ENCODE measurements at regions not wholly inside any gene's neighbourhood (a gene's known extent, or its start where the extent isn't known, plus 50 kb on each side); places are given as distances from the start of the nearest gene placed in this dataset.

- Histone ChIP-seq H4K8ac (ENCODE audit: low read depth, low read length) (no peak overlapping the region), H3K27me3 (ENCODE audit: insufficient read depth, low read length, poor library complexity) (peaks cover 45% of the 10 kb centered on the region), H2BK15ac (replicated peaks; ENCODE audit: low read depth) (no peak overlapping the region), H2BK5ac (ENCODE audit: low read length) (no peak overlapping the region), H3K36me3 (ENCODE audit: control insufficient read depth, insufficient read depth, low read length) (no peaks in the 10 kb centered on the region), H3K27ac (ENCODE audit: low read depth, low read length) (no peak overlapping the region), H3K56ac (ENCODE audit: low read length) (peak overlapping the region; percentile 72), H2AK5ac (ENCODE audit: low read length) (no peak overlapping the region), H4K5ac (ENCODE audit: low read length) (no peak overlapping the region), H3K18ac (ENCODE audit: low read length) (peak overlapping the region; percentile 81), H3K4me2 (ENCODE audit: low read length) (peak overlapping the region; percentile 66), H3K9ac (ENCODE audit: low read length) (peak overlapping the region; percentile 59), H3K79me1 (ENCODE audit: low read length) (no peaks in the 10 kb centered on the region), H3K4ac (ENCODE audit: low read depth, low read length) (no peak overlapping the region), H2BK120ac (ENCODE audit: low read depth, low read length) (no peak overlapping the region), H3K23ac (ENCODE audit: low read length) (peak overlapping the region; percentile 24), H3K4me1 (ENCODE audit: control insufficient read depth, low read depth, low read length) (no peaks in the 10 kb centered on the region), H3K79me2 (ENCODE audit: control insufficient read depth, insufficient read depth, low read length) (no peaks in the 10 kb centered on the region), H3K4me3 (ENCODE audit: low read length) (peak overlapping the region; percentile 23)
- no peak for DNase-seq
- no CpG with 5 or more reads among the region's 110 CpGs for WGBS (ENCODE audit: extremely low coverage, insufficient coverage, low lambda C conversion rate)
Measured at GRCh38 chr10:91162495-91163268, 57.8 kb upstream of the PCGF5 start.

- H4K8ac ChIP-seq (ENCODE audit: low read depth, low read length): no peak overlapping the region
- no peak overlapping the region for H2AK5ac ChIP-seq (ENCODE audit: low read length)
- no peak overlapping the region for H2BK120ac ChIP-seq (ENCODE audit: low read depth, low read length)
- peak overlapping the region; percentile 81 for H3K18ac ChIP-seq (ENCODE audit: low read length)
- H3K23ac ChIP-seq (ENCODE audit: low read length): no peak overlapping the region
- H3K79me2 ChIP-seq (ENCODE audit: control insufficient read depth, insufficient read depth, low read length): no peaks in the 10 kb centered on the region
- no peak overlapping the region for H3K4me3 ChIP-seq (ENCODE audit: low read length)
- no peak overlapping the region for H4K5ac ChIP-seq (ENCODE audit: low read length)
- no peak overlapping the region for H3K27ac ChIP-seq (ENCODE audit: low read depth, low read length)
- H3K27me3 ChIP-seq (ENCODE audit: insufficient read depth, low read length, poor library complexity): peaks cover 45% of the 10 kb centered on the region
- peak overlapping the region; percentile 66 for H3K4me2 ChIP-seq (ENCODE audit: low read length)
- DNase-seq: peak; percentile 57
- H3K56ac ChIP-seq (ENCODE audit: low read length): peak overlapping the region; percentile 72
- H3K79me1 ChIP-seq (ENCODE audit: low read length): no peaks in the 10 kb centered on the region
- no peak overlapping the region for H3K4ac ChIP-seq (ENCODE audit: low read depth, low read length)
- no CpG with 5 or more reads among the region's 77 CpGs for WGBS (ENCODE audit: extremely low coverage, insufficient coverage, low lambda C conversion rate)
- peak overlapping the region; percentile 59 for H3K9ac ChIP-seq (ENCODE audit: low read length)
- no peak overlapping the region for H2BK15ac ChIP-seq (replicated peaks; ENCODE audit: low read depth)
- H3K4me1 ChIP-seq (ENCODE audit: control insufficient read depth, low read depth, low read length): no peaks in the 10 kb centered on the region
- H3K36me3 ChIP-seq (ENCODE audit: control insufficient read depth, insufficient read depth, low read length): no peaks in the 10 kb centered on the region
- H2BK5ac ChIP-seq (ENCODE audit: low read length): no peak overlapping the region
Measured at GRCh38 chr10:91163269-91163868, 57.1 kb upstream of the PCGF5 start.

- H3K79me1 ChIP-seq (ENCODE audit: low read length): no peaks in the 10 kb centered on the region
- no peak overlapping the region for H2AK5ac ChIP-seq (ENCODE audit: low read length)
- no peak overlapping the region for H2BK15ac ChIP-seq (replicated peaks; ENCODE audit: low read depth)
- no peak overlapping the region for H3K27ac ChIP-seq (ENCODE audit: low read depth, low read length)
- H3K56ac ChIP-seq (ENCODE audit: low read length): no peak overlapping the region
- DNase-seq: peak; percentile 19
- H2BK120ac ChIP-seq (ENCODE audit: low read depth, low read length): no peak overlapping the region
- H4K8ac ChIP-seq (ENCODE audit: low read depth, low read length): no peak overlapping the region
- no peak overlapping the region for H2BK5ac ChIP-seq (ENCODE audit: low read length)
- H3K18ac ChIP-seq (ENCODE audit: low read length): no peak overlapping the region
- no peaks in the 10 kb centered on the region for H3K4me1 ChIP-seq (ENCODE audit: control insufficient read depth, low read depth, low read length)
- H3K79me2 ChIP-seq (ENCODE audit: control insufficient read depth, insufficient read depth, low read length): no peaks in the 10 kb centered on the region
- no peak overlapping the region for H3K23ac ChIP-seq (ENCODE audit: low read length)
- H3K4me3 ChIP-seq (ENCODE audit: low read length): no peak overlapping the region
- peak overlapping the region; percentile 66 for H3K4me2 ChIP-seq (ENCODE audit: low read length)
- H3K36me3 ChIP-seq (ENCODE audit: control insufficient read depth, insufficient read depth, low read length): no peaks in the 10 kb centered on the region
- H3K4ac ChIP-seq (ENCODE audit: low read depth, low read length): no peak overlapping the region
- no peak overlapping the region for H3K9ac ChIP-seq (ENCODE audit: low read length)
- WGBS (ENCODE audit: extremely low coverage, insufficient coverage, low lambda C conversion rate): no CpG with 5 or more reads among the region's 38 CpGs
- H3K27me3 ChIP-seq (ENCODE audit: insufficient read depth, low read length, poor library complexity): peaks cover 45% of the 10 kb centered on the region
- no peak overlapping the region for H4K5ac ChIP-seq (ENCODE audit: low read length)
Measured at GRCh38 chr10:91163869-91164474, 56.5 kb upstream of the PCGF5 start.

GRCh38 chr10:91164520-91165065 is 55.9 kb upstream of the PCGF5 start:
- no peaks in the 10 kb centered on the region for H3K79me2 ChIP-seq (ENCODE audit: control insufficient read depth, insufficient read depth, low read length)
- no peak overlapping the region for H2BK120ac ChIP-seq (ENCODE audit: low read depth, low read length)
- peaks cover 45% of the 10 kb centered on the region for H3K27me3 ChIP-seq (ENCODE audit: insufficient read depth, low read length, poor library complexity)
- H3K18ac ChIP-seq (ENCODE audit: low read length): no peak overlapping the region
- no peaks in the 10 kb centered on the region for H3K79me1 ChIP-seq (ENCODE audit: low read length)
- no peak overlapping the region for H4K8ac ChIP-seq (ENCODE audit: low read depth, low read length)
- H4K5ac ChIP-seq (ENCODE audit: low read length): no peak overlapping the region
- no peak overlapping the region for H2BK5ac ChIP-seq (ENCODE audit: low read length)
- H3K4ac ChIP-seq (ENCODE audit: low read depth, low read length): no peak overlapping the region
- DNase-seq: peak; percentile 19
- no peak overlapping the region for H2BK15ac ChIP-seq (replicated peaks; ENCODE audit: low read depth)
- no peak overlapping the region for H3K23ac ChIP-seq (ENCODE audit: low read length)
- H3K4me1 ChIP-seq (ENCODE audit: control insufficient read depth, low read depth, low read length): no peaks in the 10 kb centered on the region
- no peak overlapping the region for H3K4me2 ChIP-seq (ENCODE audit: low read length)
- H2AK5ac ChIP-seq (ENCODE audit: low read length): no peak overlapping the region
- no peak overlapping the region for H3K27ac ChIP-seq (ENCODE audit: low read depth, low read length)
- H3K4me3 ChIP-seq (ENCODE audit: low read length): no peak overlapping the region
- no peak overlapping the region for H3K9ac ChIP-seq (ENCODE audit: low read length)
- WGBS (ENCODE audit: extremely low coverage, insufficient coverage, low lambda C conversion rate): no CpG with 5 or more reads among the region's 7 CpGs
- H3K36me3 ChIP-seq (ENCODE audit: control insufficient read depth, insufficient read depth, low read length): no peaks in the 10 kb centered on the region
- H3K56ac ChIP-seq (ENCODE audit: low read length): no peak overlapping the region

GRCh38 chr10:91167406-91167805 is 53.1 kb upstream of the PCGF5 start:
- Histone ChIP-seq H3K56ac (ENCODE audit: low read length) (no peak overlapping the region), H3K27me3 (ENCODE audit: insufficient read depth, low read length, poor library complexity) (peaks cover 31% of the 10 kb centered on the region), H3K79me1 (ENCODE audit: low read length) (no peaks in the 10 kb centered on the region), H4K5ac (ENCODE audit: low read length) (no peak overlapping the region), H3K18ac (ENCODE audit: low read length) (no peak overlapping the region), H3K9ac (ENCODE audit: low read length) (no peak overlapping the region), H3K79me2 (ENCODE audit: control insufficient read depth, insufficient read depth, low read length) (no peaks in the 10 kb centered on the region), H3K4me3 (ENCODE audit: low read length) (no peak overlapping the region), H3K23ac (ENCODE audit: low read length) (no peak overlapping the region), H2BK15ac (replicated peaks; ENCODE audit: low read depth) (no peak overlapping the region), H2AK5ac (ENCODE audit: low read length) (no peak overlapping the region), H3K4ac (ENCODE audit: low read depth, low read length) (no peak overlapping the region), H2BK5ac (ENCODE audit: low read length) (no peak overlapping the region), H2BK120ac (ENCODE audit: low read depth, low read length) (no peak overlapping the region), H3K36me3 (ENCODE audit: control insufficient read depth, insufficient read depth, low read length) (no peaks in the 10 kb centered on the region), H3K4me1 (ENCODE audit: control insufficient read depth, low read depth, low read length) (no peaks in the 10 kb centered on the region), H4K8ac (ENCODE audit: low read depth, low read length) (no peak overlapping the region), H3K27ac (ENCODE audit: low read depth, low read length) (no peak overlapping the region), H3K4me2 (ENCODE audit: low read length) (no peak overlapping the region)
- whole genome bisulfite sequencing (ENCODE audit: extremely low coverage, insufficient coverage, low lambda C conversion rate): no CpG with 5 or more reads among the region's 2 CpGs
- DNase-seq: no peak

All from mesendoderm (in vitro differentiated cells).